ENCODE measurements at regions not wholly inside any gene's neighbourhood (a gene's known extent, or its start where the extent isn't known, plus 50 kb on each side); places are given as distances from the start of the nearest gene placed in this dataset.

DNA sequence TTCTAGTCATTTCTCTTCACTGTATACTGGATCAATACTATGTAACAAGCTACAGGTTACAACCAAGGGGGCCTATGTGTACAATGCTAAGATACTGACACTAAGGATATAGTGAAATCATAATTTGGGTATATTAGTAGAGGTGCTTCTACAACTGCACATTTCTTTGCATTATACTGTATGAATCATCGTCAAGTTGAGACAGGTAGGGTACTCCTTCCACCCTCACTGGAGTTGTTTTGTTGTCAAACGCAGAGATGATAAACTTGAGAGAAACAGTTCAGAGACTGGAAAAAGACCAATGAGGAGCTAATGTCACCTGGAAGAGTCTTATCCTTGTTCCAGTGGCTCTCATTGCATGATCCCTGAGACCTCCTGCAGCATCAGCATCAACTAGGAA, 208.2 kb upstream of the PRPS1L1 start:
- TF ChIP-seq POLR2AphosphoS5 (IDR thresholded peaks at IDR 0.05; ENCODE audit: low read depth, low read length) (no peak), POLR2A (IDR thresholded peaks at IDR 0.05; ENCODE audit: low read depth, low read length) (no peak), TAF1 (IDR thresholded peaks at IDR 0.05; ENCODE audit: low read depth, low read length) (no peak), PAX5 (IDR thresholded peaks at IDR 0.05; ENCODE audit: insufficient read depth, low read length, severe bottlenecking) (no peak)

Measured in GM12891 (cell line).